ENCODE measurements at regions not wholly inside any gene's neighbourhood (a gene's known extent, or its start where the extent isn't known, plus 50 kb on each side); places are given as distances from the start of the nearest gene placed in this dataset.

GRCh38 chr5:107028938-107029337 lies 641.8 kb downstream of the EFNA5 start:
- 92 to 100% (median 97%) methylated on average over 2 of the region's 2 CpGs for WGBS, 3 donors
- no peak for TF ChIP-seq CTCF (IDR thresholded peaks at IDR 0.05)
- Histone ChIP-seq H3K4me1 (no peaks in the 10 kb centered on the region), H3K9me3 (no peaks in the 10 kb centered on the region), H3K36me3 (ENCODE audit: insufficient read depth in 1 of 2, low read depth in 1 of 2) (no peaks in the 10 kb centered on the region), H3K4me3 (no peak overlapping the region), H3K27me3 (ENCODE audit: insufficient read depth in 3 of 3, low read length in 2 of 3) (no peaks in the 10 kb centered on the region), H3K27ac (no peak overlapping the region)
- DNase-seq (no peak), ATAC-seq (no peak)
- intact Hi-C loops (cut with DNase I), result no loop called here

- Histone ChIP-seq H3K27ac (no peak overlapping the region), H3K36me3 (ENCODE audit: insufficient read depth in 1 of 2, low read depth in 1 of 2) (no peaks in the 10 kb centered on the region), H3K9me3 (no peaks in the 10 kb centered on the region), H3K4me3 (no peak overlapping the region), H3K27me3 (ENCODE audit: insufficient read depth in 3 of 3, low read length in 2 of 3) (no peaks in the 10 kb centered on the region), H3K4me1 (no peaks in the 10 kb centered on the region)
- no peak for DNase-seq
- no peak for TF ChIP-seq CTCF (IDR thresholded peaks at IDR 0.05)
- WGBS, 3 donors, result 24 to 48% (median 39%) methylated on average over 3 of the region's 3 CpGs
- no peak for ATAC-seq
- intact Hi-C loops (cut with DNase I), result no loop called here
Measured at GRCh38 chr5:107025712-107026497, 644.8 kb downstream of the EFNA5 start.

GRCh38 chr5:107023732-107024131 lies 647.0 kb downstream of the EFNA5 start:
- DNase-seq, result no peak
- TF ChIP-seq CTCF (IDR thresholded peaks at IDR 0.05), result no peak
- Histone ChIP-seq H3K27me3 (ENCODE audit: insufficient read depth in 3 of 3, low read length in 2 of 3) (no peaks in the 10 kb centered on the region), H3K4me1 (no peaks in the 10 kb centered on the region), H3K36me3 (ENCODE audit: insufficient read depth in 1 of 2, low read depth in 1 of 2) (no peaks in the 10 kb centered on the region), H3K9me3 (no peaks in the 10 kb centered on the region), H3K27ac (no peak overlapping the region), H3K4me3 (no peak overlapping the region)
- ATAC-seq, result no peak
- intact Hi-C loops (cut with DNase I), result no loop called here

- peak; percentile 42 to 79 (median 78) for ATAC-seq
Measured at GRCh38 chr5:107021575-107021974, 649.2 kb downstream of the EFNA5 start.

More at GRCh38 chr5:107021575-107021974, 649.2 kb downstream of the EFNA5 start:
- DNase-seq, result no peak
- Histone ChIP-seq H3K27ac (no peak overlapping the region), H3K4me1 (no peaks in the 10 kb centered on the region), H3K36me3 (ENCODE audit: insufficient read depth in 1 of 2, low read depth in 1 of 2) (no peaks in the 10 kb centered on the region), H3K9me3 (no peaks in the 10 kb centered on the region), H3K4me3 (no peak overlapping the region), H3K27me3 (ENCODE audit: insufficient read depth in 3 of 3, low read length in 2 of 3) (no peaks in the 10 kb centered on the region)
- 51 to 80% (median 63%) methylated on average over 2 of the region's 2 CpGs for WGBS, 3 donors
- TF ChIP-seq CTCF (IDR thresholded peaks at IDR 0.05), result no peak
- intact Hi-C loops (cut with DNase I), result no loop called here
